ENCODE measurements at regions not wholly inside any gene's neighbourhood (a gene's known extent, or its start where the extent isn't known, plus 50 kb on each side); places are given as distances from the start of the nearest gene placed in this dataset.
"Not testable (repeated sequence)": the region's sequence is repeated elsewhere in the genome, so short reads cannot be mapped to it uniquely, and the experiment has no call there.

DNA sequence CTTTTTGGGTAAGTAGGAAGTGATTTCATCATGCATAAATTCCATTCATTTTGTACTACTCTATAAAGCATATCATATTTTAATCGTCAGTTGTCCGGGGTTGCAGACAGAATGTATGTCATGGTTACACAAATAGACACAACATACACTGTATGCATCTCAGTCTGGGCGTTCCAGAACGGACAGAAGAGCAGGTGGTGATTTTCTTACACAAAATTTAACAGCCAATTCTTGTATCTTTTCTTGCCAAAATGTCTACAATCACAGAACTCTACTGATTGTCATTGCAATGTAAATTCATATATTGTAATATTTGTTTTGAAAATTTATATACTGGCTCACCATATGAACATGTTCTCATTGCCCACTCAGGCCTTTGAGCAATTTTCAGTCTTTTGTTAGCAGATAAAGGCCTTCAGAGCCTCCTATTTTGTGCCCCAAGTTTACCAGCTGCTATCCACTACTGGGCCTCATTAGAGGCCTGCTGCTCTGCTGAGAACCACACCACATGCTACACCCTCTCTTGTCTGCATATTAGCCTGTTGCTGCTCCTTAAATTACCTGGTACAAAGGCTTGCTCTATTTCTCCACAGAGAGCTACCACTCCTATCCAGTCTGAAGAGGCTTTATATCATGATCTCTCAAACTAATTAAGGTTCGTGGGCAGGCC is 61.5 kb downstream of the PRDM13 start:
- no peak for DNase-seq (ENCODE audit: low read depth)

DNA sequence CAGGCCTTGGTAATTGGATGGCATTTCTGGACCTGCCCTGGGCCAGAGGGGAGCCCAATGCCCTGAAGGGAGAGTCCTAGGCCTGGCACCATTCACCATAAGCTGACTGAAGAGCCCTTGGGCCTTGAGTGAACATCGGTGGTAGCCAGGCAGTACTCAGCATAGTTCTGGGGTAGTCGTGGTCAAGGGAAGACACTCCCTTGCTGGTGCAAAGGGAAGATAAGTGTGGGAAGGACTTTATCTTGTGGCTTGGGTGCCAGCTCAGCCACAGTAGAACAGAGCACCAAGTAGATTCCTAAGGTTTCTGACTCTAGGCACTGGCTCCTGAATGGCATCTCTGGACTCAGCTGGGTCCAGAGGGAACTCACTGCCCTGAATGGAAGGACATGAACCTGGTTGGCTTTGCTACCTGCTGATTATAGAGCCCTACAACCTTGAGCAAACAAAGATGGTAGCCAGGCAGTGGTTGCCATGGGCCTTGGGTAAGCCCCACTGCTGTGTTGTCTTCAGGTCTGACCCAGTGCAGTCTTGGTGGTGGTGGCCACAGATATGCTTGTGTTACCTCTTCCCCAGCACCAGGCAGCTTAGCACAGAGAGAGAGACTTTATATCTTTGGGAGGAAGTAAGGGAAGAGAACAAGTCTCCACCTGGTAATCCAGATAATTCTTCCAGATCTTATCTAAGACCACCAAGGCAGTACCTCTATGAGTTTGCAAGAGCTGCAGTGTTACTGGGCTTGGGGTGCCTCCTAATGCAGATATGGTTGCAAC is 83.5 kb downstream of the PRDM13 start:
- DNase-seq (ENCODE audit: low read depth), result no peak

DNA sequence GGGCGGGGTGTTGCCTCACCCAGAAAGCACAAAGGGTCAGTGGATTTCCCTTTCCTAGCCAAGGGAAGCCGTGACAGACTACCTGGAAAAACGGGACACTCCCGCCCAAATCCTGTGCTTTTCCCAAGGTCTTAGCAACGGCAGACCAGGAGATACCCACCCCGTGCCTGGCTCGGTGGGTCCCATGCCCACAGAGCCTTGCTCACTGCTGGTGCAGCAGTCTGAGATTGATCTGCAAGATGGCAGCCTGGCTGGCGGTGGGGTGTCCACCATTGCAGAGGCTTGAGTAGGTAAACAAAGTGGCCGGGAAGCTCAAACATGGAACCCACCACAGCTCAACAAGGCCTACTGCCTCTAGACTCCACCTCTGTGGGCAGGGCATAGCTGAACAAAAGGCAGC is 95.7 kb downstream of the PRDM13 start:
- DNase-seq (ENCODE audit: low read depth), result not testable (repeated sequence)

DNA sequence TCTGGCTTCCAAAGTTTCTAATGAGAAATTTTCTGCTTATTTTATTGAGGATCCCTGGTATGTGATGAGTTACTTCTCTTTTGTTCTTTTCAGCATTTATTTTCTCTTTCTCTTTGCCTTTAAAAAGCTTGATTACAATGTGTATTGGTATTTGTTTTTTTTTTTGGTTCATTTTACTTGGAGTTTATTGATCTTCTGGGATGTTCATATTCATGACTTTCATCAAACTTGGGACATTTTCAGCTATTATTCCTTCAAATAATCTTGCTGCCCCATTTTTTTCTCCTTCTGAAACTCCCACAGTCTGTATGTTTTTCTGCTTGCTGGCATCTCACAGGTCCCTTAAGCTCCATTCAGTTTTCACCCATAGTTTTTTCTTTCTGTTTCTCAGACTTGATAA is 102.4 kb downstream of the PRDM13 start:
- no peak for DNase-seq (ENCODE audit: low read depth)

DNA sequence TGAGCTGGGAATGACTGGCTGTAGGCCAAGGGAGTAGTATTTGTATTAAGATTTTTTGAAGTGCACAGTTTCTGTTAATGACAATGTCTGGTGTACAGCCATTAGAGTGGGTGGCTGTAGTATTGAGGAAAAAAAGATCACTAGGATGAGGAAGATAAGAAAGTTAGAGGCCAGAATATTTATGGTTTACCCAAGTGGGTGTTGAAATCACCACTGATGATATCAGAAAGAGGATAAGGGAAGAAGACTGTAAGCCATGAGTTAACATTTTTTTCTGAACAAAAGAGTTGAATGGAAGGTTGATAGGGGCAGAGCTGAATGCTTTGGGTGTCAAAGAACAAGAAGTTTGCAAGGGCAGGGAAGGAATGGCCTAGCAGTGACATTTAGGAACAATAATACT is 104.7 kb downstream of the PRDM13 start:
- no peak for DNase-seq (ENCODE audit: low read depth)

DNA sequence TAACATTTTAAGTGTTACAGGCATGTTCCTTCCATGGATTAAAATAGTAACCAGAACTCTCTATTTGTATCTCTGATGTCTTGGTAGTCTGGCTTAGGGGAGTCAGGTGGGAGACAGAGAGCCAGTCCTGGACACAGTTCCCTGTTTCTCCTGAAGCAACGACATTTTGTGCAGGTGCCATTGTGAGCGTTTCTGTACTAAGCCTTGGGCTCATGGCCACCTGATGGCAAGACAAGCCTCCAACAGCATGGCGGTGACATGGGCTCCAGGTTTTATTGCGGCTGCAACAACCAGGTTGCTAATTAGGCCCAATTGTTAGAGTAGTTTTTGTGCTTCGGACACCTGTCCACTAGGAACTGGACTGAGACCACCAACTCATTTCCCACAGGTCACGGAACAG is 105.3 kb downstream of the PRDM13 start:
- DNase-seq (ENCODE audit: low read depth), result no peak

DNA sequence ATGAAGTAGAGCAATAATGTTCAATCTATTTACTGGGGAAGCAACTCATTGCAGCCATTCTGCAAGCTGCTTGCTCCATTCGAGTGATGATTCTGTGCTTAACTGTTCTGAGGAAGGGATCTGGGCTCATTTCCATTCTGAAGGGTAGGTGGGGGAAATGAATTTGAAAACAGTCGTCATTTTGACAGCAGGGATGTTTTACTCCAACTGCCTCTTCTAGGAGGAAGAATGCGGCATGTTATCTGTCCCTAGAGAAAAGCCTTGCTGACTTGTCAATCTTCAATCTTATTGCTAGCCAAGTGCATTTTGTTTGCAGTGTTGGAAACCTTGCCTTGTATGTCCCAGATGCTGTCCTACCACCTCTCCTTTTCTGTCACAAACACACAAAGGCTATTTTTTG is 105.9 kb downstream of the PRDM13 start:
- DNase-seq (ENCODE audit: low read depth), result no peak

DNA sequence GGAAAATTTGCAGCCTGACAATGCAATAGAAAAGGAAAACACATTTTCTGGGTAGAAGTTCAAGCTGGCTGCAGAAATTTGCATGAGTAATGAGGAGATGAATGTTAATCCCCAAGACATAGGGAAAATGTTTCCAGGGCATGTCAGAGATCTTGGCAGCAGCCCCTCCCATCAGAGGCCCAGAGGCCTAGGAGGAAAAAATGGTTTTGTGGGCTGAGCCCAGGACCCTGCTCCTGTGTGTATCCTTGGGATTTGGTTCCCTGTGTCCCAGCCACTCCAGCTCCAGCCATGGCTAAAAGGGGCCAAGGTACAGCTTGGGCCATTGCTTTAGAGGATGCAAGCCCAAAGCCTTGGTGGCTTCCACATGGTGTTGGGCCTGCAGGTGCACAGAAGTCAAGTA is 115.4 kb downstream of the PRDM13 start:
- not testable (repeated sequence) for DNase-seq (ENCODE audit: low read depth)

DNA sequence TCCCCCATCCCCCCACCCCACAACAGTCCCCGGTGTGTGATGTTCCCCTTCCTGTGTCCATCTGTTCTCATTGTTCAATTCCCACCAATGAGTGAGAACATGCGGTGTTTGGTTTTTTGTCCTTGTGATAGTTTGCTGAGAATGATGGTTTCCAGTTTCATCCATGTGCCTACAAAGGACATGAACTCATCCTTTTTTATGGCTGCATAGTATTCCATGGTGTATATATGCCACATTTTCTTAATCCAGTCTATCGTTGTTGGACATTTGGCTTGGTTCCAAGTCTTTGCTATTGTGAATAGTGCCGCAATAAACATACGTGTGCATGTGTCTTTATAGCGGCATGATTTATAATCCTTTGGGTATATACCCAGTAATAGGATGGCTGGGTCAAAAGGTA is 123.6 kb downstream of the PRDM13 start:
- DNase-seq (ENCODE audit: low read depth), result not testable (repeated sequence)

DNA sequence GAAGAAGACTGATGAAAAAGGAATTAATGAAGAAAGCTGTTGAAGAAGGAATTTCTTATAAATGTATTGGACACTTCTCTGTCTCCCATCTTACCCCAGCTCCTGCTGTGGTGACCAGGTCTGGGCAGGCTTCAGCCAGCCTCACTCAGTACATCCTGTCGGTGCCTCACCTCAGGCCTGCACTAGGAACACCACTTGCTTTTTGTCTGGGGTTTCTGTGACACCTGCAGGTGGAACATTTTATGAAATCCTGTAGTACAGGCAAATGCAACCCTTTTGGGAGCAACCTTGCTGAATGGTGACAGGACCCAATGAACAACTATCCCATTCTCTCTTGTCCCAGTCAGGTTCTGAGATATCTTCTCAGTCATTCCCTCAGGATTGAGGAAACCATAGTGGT is 129.7 kb downstream of the PRDM13 start:
- no peak for DNase-seq (ENCODE audit: low read depth)

DNA sequence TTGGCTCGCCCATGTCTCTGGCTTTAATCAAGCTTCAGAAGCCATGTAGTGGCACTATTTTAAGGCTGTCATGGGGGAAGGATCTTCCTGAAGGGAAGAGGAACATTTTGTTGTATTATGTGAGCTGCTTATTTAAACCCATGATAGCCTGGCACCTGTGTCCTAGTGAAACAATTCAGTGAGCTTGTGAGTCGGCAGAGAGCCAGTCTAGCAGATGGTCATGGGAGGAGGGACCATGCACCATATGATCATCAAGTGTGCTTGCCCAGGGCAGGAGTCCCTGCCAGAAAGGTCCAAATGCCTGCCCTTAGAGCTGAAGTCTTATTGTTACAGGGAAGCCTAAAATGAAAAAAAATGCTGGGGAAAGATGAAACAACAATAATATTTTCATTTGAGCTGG is 132.9 kb downstream of the PRDM13 start:
- no peak for DNase-seq (ENCODE audit: low read depth)

DNA sequence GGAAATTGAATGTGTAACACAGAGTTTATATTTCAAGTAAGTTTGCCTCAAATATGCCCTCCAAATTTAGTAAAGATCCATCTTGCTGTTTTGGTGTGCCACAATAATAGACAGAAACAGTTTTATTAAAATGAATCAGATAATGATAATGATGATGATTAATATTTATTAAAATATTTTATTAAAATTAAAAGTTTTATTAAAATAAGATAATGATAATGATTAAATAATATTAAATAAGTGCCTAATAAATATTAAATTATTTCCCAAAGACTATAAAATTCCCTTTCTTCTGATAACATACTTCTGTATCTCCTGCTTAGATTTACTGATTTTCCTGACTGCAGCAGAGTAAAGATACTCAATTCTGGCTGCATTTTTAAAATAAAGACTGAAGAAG is 134.5 kb downstream of the PRDM13 start:
- no peak for DNase-seq (ENCODE audit: low read depth)

DNA sequence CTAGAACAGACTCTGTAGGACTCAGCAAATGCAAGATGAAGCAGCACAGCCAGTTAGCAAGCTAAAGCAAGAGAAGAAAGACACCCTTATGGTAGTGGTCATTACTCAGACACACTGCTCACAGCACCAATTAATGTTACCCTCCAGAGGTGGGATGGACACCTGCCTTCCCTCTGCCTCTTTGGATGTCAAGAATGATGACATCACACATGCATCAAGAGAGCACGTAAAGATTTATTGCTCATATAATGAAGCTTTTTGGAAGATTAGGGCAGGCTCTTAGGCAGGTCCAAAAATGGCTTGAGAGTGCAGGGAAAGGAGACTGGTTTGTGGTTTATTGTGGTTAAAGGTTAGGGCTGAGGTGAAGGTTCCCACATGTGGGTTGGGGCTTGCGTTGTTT is 137.0 kb downstream of the PRDM13 start:
- DNase-seq (ENCODE audit: low read depth), result no peak

DNA sequence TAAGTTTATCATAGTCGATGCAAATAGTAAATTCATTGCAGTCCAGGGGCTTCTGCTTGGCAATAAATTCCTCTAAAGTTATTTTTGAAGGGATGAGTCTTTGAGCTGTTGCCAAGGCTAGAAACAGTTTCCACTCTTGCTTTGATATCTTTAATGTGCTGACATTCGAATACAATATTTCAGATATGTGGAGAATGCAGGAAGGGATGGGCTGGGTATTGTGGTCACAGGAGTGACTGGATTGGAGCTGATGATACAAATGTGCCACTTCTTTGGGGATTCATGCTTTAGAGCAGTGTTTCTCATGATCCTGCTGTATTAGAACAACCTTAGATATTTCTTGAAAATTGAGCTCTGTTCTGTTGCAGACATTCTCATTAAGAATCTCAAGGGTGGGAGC is 139.0 kb downstream of the PRDM13 start:
- peak; percentile 9 for DNase-seq (ENCODE audit: low read depth)

DNA sequence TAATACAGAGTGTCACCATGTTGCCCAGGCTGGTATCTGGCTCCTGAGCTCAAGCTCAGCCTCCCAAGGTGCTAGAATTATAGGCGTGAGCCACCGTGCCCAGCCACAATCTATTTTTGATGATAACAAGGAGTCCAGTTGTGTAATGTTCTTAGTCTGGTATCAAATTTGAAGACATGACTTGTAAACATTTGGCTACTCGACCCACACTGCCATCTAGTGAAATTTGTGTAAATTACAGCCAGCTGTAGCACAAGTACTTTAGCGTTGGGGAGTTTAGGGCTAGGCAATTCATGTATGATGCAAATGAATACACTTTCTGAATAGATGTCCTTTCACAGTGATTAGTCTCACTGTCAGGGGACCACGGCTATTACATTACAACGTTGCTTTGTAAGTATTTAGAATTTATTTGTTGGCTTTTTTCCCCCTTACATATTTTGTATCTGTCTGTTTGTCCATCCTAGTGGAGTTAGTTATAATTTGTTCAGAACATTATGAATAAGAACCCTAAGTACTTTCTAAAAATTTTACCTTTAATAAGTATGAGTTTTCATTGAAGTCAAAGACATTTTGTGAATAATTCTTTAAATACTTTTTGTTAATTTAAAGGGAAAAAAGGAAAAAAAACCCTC is 139.7 kb downstream of the PRDM13 start:
- peak; percentile 37 for DNase-seq (ENCODE audit: low read depth)

DNA sequence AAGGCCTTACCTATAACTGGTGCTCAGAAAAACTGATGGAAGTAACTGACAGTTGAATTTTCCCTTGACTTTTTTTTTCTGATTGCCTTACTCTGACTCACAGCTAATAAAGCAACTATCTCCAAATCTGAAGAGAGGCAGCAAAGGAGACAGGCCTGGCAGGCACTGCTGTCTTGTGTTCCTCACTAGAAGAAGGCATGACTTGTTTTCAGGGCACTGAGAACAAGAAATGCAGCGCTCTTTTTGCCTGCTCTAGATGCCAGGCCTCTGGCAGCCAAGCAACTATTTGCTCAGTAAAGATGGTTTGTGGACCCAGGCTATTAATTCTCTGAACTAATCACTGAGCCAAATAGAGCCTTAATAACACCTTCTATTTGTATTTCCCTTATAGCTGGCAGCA is 155.1 kb downstream of the PRDM13 start:
- no peak for DNase-seq (ENCODE audit: low read depth)

DNA sequence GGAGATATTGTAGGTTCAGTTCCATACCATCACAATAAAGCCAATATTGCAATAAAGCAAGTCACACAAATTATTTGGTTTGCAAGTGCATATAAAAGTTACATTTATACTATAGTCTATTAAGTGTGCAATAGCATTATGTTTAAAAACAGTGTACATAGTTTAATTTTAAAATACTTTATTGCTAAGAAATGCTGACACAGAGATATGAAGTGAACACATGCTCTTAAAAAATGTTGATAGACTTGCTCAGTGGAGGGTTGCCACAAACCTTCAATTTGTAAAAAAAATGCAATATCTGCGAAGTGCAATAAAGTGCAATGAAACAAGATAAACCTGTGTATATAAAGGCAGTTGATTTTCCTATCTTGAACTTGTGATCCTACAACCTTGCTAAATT is 161.5 kb downstream of the PRDM13 start:
- DNase-seq (ENCODE audit: low read depth), result no peak

DNA sequence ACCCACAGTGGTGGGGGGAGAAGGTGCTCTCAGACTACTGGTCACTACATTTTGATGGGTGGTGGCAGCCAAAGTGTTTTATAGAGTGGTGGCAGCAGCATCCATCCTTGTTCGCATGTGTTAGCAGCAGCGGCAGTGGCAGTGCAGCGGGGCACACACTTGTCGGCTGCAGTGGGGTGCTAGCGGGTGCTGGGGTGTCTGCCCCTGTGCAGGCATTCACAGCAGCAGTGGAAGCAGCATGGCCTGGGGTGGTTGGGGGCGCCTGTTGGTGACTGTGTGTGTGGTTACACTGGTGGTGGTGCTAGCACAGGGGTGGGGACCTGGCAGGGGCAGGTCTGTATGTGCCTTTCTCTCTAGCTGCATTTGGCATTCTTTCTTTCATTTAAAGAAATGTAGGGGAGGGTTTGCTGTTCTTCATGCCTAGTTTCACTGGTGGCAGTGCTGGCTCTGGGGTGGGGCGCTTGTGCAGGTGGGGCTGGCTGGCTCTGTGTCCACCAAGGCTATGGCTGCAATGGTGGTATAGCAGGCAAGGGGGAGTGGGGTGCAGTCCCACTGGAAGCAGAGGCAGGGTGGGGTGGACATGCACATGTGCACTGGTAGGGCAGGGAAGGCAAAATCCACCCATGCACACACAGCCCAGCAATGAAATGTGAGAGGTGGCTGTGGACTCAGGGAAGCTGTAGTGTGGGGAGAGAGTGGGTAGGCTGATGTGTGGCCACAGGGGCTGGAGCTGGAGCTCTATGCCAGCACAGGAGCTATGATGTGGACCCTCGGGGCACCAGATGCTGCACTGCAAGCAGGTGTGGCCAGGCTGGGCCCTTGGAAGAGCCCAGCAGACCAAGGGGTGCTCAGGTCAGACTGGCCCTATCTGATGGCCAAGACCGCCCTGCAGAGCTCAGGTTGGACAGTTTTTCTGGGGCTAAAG is 173.3 kb downstream of the PRDM13 start:
- DNase-seq (ENCODE audit: low read depth), result no peak

DNA sequence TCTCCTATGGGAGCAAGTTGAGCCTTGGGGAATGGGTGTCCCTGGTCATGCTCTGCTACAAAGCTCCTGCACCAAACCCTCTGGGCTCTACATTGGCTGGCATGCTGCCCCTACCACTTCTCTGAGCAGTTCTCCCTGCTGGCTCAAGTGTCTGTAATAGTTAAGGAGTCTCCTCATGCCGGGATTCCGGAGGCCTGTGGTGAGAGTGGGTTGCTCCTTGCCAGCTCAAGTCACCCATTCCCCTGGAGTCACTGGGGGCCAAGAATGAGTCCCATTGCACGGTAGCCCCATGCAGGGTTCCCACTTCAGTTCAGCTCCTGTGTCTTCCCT is 173.9 kb downstream of the PRDM13 start:
- no peak for DNase-seq (ENCODE audit: low read depth)

DNA sequence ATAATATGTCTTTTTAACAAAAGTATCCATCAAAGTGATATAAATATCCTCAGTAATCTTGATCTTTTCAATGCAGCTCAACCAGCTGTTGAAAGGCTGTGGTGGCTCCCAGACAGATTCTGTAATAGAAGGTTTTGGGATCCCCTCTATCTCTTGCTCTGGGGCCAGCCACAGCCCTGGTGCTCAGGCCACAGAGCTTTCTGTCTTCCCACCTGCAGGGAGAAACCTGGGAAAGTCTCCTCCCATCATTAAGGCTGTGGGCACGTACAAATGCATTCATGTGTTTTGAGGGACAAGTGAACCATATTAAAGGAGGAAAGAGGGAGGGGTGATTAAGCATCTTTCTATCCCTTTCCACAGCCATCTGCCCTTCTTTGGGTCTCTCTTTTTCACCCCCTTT is 183.1 kb downstream of the PRDM13 start:
- no peak for DNase-seq (ENCODE audit: low read depth)

DNA sequence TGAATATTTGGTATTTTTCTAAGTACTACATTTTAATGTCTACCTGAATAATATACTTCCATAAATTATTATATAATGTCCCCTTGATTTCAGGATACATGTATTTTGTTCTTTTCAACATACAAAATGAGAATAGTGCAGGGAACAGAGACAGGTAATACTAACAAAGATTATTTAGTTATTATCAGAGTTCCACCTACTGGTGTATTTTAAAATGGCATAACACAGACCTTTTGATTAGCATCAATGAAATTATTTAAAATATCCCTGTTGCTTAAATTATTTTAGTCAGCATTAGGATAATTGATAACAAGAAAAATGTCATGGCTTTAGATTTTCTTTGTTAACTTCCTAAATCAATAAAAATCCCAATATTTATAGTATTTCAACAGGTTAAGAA is 184.0 kb downstream of the PRDM13 start:
- DNase-seq (ENCODE audit: low read depth), result no peak

DNA sequence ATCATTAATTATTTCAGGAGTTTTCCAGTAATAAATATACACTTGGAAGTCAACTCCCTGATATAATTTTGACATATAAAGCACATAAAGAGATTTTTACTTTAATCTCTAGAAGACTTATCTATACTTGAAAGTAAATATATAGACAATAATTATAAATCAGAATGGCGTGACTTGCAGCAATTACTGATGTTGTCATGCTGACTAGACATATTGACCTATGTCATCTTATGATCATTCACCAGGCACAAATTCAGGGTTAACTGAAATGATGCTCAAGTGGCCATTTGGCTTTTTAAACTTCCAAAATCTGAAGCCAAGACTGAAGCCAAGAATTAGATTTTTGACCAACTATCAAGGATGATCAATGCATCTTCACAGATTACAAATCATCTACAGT is 192.2 kb downstream of the MCHR2 start:
- DNase-seq (ENCODE audit: low read depth), result no peak
